Activated CD4-positive, alpha-beta T cell treated with anti-CD3 and anti-CD28 coated beads, Interleukin-2, amount 50 U/mL, for 24 hours (primary cell): ENCODE measurements at regions not wholly inside any gene's neighbourhood (a gene's known extent, or its start where the extent isn't known, plus 50 kb on each side); places are given as distances from the start of the nearest gene placed in this dataset.
"Not testable (repeated sequence)": the region's sequence is repeated elsewhere in the genome, so short reads cannot be mapped to it uniquely, and the experiment has no call there.

Experiments
- DNase-seq, 2 donors: peaks; one replicate each; pipeline ENCODE4 v3.0.0-alpha.2; 2020; ENCODE audit warnings: low read depth in 1 of 2, low spot score in 1 of 2

DNA sequence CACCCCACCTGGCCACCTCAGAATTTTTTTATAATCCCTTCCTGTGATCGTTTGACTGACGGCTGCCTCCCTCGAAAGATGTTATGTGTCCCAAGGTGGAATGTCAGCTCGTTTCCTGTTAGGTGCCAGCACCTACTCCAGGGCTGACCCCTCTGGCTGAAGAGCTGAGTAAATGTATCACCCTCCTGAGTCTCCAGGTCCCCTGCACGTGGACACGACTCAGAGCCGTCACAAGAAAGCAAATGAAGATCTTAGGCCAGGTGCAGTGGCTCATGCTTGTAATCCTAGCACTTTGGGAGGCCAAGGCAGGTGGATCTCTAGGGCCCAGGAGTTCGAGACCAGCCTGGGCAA, 273.2 kb downstream of the C16orf95 start:
- DNase-seq: no peak

DNA sequence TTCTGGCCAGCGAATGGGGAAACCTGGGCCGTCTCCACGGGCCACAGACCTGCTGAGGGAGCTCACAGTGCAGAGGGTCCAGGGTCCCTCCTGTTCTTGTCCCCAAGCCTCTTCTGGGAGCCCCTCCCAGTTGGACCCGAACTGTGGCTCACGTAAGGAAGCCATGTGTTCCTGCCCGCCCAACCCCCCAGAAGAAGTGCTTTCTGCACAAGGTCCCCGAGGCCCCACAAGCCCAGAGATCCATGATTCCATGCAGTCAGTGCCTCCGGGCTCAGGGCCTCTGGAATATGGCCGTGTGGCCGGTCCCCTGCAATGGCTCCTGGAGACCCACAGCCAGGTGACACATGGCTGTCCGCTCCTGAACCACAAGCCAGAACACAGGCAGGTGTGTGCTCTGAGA, 272.4 kb downstream of the C16orf95 start:
- no peak for DNase-seq

DNA sequence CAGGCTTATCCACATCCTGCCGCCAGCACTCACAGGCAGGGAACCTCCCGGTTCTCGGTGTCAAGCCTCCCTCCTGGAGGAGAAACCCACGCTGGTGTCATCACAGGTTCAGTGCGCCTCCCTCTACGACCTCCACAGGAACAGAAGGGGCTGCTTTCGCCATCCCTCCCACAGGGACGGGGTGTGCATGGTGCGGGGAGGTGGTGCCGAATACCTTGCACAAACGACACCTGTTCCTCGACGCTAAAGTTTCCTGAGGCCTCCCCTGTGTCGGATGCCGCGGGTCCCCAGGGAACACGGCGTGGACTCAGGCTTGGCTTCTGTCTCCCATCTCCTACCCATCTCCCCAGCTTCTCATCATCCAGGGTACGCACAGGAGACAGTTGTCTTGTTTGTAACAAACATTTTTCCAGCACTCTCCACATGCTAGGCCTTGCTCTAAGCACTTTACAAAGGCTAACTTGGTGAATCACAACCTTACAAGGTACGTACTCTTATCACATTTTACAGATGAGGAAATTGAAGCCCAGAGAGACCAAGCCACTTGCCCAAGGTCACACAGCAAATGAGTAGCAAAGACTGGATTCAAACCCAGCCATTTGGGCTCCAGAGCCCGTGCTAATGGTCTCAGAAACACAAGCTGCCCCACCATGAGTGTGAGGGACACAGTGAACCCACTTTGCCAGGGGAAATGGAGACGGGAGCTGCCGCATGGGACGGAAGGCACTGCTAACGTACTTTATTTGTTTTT, 271.6 kb downstream of the C16orf95 start:
- DNase-seq: no peak

DNA sequence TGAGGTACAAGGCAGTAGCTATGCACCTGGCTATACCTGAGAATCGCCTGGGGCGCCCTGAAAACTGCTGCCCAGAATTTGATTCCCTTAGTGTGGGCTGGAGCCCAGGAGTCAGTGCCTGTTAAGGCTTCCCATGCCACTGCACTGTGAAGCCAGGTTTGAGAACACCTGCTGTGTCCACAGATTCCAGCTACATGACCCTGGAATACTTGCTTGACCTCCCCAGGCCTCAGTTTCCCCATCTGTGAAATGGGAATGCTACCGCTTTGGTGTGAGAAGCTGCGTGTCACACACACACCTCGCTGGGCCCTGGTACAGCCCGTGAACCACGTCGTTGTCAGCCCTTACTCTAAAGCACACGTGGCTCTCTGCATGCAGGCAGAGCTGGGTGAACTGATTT, 271.0 kb downstream of the C16orf95 start:
- DNase-seq: no peak

DNA sequence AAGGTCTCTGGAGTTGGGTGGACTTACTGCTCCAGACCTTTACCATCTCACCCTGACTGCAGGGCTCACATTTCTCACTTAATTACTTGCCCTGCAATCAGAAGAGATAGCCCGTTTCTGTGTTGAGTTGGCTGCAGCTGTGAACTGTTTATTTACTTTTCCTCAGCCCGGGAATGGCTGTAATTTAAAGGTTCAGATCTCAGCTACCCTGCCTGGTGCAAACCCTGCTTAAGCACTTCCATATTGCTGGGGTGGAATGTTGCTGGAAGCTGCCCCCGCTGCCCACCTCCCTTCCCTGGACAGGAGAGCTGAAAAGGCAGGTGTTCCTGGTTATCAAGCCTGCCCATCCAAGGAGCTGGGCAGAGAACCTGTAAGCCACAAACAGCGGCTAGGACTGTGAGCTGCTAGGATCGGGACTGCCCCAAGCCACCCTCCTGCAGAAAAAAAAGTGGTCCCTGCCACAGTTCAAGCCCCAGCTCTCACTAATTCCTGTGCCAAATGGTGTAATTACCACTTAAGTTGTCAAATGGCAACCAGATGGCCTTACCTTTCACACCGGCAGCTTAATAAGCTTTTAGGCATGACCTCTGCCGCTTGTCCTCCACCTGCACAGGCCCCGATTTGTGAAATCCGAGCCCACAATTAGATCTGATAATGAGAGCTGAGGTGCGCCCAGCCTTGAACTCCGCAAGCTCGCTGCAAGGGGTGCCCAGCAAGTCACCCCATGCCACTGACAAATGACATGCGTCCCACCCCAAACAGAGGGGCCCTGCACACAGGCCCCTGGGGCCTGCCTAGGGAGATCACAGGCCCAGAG, 269.8 kb downstream of the C16orf95 start:
- no peak for DNase-seq

DNA sequence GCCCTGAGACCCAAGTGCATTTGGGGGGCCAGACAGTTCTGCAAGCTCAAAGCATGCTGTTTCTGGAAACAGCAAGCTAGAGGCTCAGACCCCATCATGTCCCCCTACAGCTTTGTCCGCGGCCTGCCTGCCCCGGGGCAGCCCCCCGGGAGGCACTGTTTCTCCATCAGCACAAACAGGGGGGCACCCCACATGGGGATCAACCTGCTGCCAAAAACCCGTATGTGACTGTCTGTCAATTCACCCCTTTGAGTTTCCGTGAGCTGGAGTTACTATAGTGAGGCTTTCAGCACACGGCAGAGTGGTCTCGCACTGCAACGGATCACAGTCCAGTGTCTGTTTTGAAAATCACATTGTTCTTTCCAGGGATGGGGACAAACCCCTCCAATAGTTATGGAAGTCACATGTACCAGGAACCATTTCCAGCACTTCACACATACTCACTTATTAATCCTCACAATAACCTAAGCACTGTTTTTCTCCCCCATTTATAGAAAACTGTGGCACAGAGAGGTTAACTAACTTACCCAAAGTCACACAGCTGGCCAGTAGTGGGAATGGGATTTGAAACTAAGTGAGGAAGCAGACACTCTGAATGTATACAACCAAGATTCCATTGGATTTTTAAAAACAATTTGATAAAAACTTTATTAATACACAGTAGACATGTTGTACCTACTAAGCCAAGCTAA, 269.0 kb downstream of the C16orf95 start:
- no peak for DNase-seq

DNA sequence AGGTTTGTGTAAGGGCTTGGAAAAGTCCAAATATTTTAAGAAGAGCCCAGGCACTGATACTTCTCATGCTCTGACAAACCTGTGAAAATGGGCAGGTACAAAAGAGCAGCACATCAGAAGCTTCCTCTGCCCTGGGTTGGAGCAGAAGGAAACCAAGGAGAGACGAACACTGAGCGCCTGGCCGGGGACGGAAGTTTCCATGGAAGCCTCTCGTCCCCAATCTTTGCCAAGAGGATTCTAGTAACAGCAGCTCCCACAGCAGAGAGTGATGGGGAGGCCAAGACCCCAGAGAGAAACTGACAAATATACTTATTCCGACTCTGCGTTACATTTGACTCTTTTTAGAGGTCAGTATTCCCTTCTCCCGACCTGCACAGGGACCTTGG, 268.5 kb downstream of the C16orf95 start:
- DNase-seq: no peak

DNA sequence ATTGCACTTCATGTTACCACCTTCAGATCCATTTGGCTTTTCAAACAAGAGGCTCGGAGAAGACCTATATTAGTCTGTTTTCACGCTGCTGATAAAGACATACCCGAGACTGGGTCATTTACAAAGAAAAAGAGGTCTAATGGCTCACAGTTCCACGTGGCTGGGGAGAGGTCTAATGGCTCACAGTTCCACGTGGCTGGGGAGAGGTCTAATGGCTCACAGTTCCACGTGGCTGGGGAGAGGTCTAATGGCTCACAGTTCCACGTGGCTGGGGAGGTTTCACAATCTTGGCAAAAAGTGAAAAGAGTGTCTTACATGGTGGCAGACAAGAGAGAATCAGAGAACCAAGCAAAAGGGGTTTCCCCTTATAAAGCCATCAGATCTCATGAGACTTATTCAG, 268.0 kb downstream of the C16orf95 start:
- not testable (repeated sequence) for DNase-seq

DNA sequence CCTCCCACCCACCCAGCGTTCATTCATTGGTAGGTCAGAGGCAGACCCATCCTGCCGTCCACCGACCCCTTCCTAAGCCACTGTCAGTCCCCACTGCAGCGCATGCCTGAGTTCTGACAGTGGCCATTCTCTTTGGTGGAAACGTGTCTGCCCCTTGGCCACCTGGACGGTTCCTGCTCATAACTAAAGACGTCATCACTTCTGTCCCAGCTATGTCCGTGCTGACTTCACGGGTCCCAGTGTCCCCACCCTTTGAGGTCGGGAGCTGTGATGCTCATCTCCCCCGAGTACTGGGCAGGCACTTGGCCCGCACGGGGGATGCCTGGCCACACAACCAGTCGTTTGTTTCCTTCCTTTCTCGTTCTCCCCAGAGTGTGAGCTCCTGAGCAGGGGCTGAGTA, 267.1 kb downstream of the C16orf95 start:
- DNase-seq: no peak

DNA sequence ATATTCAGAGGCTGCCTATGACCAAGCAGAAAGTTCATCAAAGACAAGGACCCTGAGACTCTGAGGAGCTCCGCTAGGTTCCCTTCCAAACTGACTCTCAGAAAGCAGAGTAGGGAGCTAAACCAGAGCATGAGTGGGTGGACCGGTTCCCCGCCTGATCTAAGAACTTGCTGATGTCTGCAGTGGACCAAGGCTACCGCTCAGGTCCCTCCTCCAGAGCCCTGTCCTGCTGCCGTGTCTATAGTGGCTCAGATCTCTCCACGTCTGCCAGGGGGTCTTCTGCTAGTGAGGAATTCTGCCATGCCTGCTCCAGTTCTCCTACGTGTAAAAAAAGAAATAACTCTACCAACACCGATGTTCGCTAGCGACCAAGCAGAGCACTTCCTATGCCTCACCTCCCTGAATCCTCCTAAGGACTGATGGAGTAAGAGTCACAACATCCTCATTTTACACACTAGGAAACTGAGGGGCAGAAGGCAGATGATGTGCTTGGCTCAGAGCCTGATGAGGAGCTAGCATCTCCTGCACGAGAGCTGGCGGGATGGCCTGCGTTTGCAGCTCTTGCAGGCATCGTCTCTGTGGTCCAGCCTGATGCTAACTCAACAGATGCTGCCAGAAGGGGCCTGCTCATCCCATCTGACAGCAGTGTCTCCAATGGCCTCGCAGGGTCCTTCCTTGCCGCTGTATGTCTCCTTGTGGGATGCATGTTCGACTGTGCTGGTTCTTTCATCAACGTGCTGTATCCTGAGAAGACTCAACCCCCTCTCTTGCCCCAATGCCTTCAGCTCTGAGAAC, 265.5 kb downstream of the C16orf95 start:
- DNase-seq: no peak

DNA sequence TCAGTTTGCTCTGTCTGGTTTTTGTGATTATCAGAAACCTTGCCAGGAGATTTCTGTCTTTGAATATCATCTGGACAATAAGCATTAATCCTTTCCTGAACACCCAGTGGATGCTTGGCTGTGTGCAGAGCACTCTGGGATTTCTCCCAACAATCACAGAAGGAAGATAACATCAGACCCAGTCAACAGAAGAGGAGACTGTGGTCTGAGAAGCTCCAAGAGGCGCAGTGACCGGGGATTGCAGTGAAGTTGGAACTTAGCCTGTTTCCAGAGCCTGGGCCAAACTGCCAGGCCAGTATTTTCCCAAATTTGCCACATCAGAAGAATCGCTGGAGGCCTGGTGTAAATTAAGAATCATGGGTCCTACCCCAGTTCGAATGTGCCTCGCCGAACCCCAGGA, 264.7 kb downstream of the C16orf95 start:
- DNase-seq: no peak

DNA sequence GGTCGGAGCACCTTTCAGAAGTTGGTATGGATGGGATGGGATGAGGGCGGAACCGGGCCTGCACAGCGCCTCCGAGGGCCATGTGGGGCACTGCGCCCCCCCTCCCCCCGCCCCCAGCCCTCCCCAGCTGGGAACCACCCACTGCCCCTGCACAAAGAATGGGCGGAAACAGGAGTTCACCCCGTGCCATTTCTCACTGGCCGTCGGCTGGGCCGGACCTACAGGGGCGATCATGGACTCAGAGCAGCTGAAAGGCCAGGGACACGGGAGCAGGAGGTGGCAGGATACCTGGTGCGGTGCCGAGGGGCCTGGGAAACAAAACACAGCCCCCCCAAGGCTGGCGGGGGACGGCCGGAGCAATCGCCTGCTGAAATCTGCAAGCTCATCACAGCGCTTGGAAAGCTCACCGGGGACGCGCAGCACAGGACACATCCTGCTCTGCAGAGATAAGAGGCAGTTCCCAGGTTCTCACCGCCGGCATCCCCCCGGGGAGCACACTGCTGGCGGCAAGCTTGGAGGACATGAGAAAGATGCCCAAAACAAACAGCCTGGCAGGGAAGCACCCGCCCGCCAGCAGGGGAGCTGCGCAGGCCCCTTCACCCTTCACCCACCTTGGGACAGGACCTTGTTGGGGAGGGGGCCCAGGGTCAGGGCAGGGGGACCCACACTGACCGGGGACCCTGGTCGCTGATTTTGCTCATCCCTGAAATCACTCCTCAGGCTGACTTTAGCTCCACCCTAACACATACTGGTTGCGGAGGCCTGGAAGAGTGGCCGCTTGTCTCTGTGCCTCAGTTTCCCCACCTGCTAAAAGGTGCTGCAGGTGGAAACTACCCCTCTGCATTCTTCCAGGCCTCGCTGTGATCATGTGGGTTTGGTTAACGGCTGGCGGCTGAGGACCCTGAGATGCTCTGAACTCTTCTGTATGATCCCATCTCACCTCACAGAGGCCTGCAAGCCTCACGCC, 263.9 kb downstream of the C16orf95 start:
- DNase-seq: no peak

DNA sequence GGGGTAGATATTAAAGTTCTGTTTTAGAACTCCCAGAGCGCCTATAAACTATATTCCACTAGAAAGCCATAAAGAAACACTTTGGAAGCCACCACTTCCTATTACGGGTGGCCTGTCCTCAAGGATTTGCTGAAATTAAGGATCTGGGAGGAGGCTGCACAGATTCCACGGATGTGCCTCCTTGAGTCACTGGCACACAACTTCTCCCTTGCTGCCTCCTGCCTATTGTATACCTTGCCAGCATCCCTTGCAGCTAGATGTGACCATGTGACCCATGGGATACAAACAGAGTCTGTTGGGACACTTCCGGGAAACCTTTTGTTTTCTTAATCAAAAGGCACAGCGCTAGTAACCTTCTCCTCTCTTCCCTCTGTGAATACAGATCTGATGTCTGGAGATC, 263.0 kb downstream of the C16orf95 start:
- DNase-seq: no peak

DNA sequence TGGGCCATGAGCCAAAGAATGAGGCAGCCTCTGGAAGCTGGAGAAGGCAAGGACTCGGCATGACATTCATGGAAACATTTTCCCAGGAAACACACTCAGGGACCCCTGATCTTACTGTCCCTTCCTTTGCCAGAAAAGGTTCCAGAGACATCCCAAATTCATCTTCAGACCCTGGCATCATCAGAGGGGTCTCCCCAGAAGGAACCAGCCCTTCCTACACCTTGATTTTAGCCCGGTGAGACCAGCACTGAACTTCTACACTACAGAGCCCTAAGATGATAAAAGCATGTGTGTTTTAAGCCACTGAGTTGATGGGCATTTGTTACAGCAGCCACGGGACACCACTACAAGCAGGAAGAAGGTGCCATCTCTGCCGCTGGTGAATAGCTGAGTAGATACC, 262.3 kb downstream of the C16orf95 start:
- DNase-seq: no peak

DNA sequence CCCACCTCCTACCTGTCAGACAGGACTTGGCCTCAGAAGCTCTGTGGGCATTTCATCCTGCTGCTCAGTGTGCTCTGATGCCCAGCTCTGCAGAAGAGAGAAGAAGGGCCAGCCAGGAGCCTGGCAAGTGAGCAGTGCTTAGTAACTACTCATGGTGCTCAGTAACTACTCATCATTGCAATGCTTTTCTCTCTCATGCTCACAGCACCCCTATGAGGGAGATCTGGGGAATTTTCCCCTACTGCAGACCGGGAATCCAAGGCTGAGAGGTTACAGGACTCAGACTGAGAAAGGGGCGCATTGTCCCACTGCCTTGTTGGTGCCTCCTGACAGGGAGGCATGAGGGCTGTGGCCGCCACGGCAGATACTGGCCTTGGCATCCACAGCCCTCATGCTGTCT, 261.1 kb downstream of the C16orf95 start:
- no peak for DNase-seq

DNA sequence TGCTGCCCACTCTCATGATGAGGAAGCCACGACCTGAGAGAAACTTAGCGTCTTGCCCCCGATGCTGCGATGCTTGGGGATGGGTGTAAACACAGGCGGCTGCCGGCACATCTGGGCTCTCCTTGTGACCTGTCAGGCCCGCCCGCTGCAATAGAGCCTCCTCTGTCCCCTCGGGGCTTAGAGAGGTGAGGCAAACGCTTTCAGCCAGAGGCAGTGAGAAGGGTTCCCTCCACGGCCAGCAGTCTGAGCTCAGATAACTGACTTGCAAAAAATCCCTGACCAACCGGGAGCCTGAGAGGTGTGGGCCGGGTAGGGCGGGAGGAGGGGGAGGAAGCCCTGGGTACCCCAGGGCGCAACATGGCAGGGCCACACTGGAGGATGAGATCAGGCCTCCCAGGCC, 260.6 kb downstream of the C16orf95 start:
- no peak for DNase-seq

DNA sequence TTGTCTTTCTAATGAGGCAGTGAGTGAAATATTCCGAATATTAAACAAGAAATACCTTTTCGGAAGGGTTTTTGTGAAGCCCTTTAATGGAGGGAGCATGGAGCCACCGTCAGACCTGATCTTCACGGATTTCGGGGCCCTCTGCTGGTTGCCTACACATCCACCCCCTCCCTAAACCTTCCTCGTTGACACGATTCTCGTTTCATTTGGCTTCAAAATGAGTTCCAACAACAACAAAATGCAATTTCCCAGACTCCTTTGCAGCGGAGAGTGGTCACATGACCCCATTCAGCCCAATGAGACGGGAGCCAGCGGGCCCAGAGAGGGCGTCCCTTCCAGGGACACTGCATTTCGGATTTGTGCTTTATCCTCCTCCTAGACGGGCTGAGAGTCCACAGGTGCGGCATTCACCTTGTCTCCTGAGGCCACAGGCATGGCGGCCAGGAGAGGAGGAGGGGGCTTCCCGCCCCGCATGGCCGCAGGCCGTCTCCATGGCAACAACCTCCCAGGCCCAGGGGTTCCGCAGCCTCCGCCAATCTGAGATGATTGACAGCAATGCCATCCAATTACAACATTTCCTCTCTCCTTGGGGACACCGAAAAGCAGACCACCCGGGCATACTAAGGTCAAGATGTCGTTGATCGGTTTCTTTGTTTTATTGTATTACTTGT, 259.8 kb downstream of the C16orf95 start:
- DNase-seq: no peak

DNA sequence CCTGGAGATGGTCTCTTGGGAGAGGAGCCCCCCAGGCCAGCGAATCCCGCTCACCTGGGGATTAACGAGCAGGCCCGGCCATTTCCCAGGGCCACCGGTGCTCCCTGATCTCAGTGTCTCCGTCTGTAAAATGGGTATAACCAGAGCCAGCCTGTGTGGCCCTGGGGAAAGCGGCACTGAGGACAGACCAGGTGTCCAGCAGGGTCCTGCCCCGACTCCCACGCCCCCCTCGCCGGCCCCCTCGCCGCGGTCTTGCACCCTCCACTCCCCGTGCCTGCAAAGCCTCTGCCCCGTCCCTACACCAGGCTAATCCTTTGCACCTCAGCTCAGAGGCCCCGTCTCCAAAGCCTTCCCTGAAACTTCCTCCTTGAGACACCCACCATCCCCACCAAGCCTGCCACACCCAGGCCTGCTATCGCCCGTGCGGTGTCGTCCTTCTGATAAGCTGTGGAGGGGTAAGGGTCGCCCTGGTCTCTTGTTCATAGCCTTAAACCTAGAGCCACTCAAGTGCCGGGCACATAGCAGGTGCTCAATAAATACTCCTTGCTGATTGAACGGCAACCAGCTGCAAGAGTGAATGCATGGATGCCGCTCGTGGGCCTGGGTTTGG, 259.1 kb downstream of the C16orf95 start:
- DNase-seq: no peak

DNA sequence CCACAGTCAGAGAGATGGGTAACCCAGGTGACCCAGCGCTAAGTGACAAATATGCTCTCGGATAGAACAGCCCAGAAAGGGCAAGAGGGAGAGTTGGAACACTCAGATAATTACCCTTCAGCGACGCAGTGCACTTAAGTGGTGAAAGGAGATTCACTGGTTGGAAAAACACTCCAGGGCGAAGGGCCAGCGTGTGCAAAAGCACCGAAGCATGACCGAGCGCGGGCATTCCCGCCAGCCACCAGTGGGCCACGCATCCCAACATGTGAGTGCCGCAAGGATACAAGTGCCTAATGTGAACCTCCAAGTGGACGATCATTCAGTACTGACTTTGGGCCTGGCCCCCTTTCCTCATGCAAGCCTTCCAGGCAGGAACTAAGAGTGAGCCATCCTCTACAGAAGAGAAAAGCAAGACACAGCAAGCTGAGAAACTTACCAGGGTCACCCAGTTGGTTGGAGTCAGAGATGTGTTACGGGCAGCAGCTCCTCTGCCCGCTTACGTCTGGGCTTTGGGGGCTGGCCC, 258.4 kb downstream of the C16orf95 start:
- DNase-seq: no peak
